Endothelial cell of umbilical vein (primary cell): ENCODE measurements at regions not wholly inside any gene's neighbourhood (a gene's known extent, or its start where the extent isn't known, plus 50 kb on each side); places are given as distances from the start of the nearest gene placed in this dataset.

Source experiments
- BruUV-seq: library from RNA; stranded (reverse); fragments of 400-500 nt; replicated peaks from 2 replicates; lab custom pipeline; 2021; lab: Mats Ljungman, UMichigan
- CTCF ChIA-PET: fragments of 300-600, 350-600 bp; sonication (Branson Sonifier 250); formaldehyde crosslinking; loops from one replicate; lab custom pipeline; 2021; ENCODE audit warnings: antibody characterized with exemption, inconsistent platforms; lab: Charles Lee
- POLR2A ChIA-PET: fragments of 300-600, 350-600 bp; sonication (Branson Sonifier 250); formaldehyde crosslinking; loops from one replicate; lab custom pipeline; 2021; ENCODE audit warnings: antibody characterized with exemption, inconsistent platforms; lab: Charles Lee
- DNase-seq: peaks from one replicate; pipeline ENCODE4 v3.0.0-alpha.2; 2011; ENCODE audit warnings: low read depth, low spot score
- FAIRE-seq: peaks from 2 replicates; lab custom pipeline; 2011; peaks lifted over from hg19 to GRCh38; lab: Jason Lieb, UNC
- H2AFZ ChIP-seq: 2 replicates; pipeline ENCODE4 v1.6.0; 2012; ENCODE audit warnings: low read depth, low read length, control low read depth, inconsistent platforms
- H3K27ac ChIP-seq: 2 replicates; pipeline ENCODE4 v1.5.1; 2011; ENCODE audit warnings: low read depth, mild to moderate bottlenecking, control low read depth, low read length, moderate library complexity; ENCODE audit not compliant: insufficient read depth
- H3K27me3 ChIP-seq, 2 experiments: 2 replicates each; pipeline versions ENCODE4 v1.6.0 to v1.6.1; 2011; ENCODE audit warnings: low read length in 2 of 2, mixed read lengths in 1 of 2; ENCODE audit not compliant: control insufficient read depth in 2 of 2, insufficient read depth in 2 of 2
- H3K36me3 ChIP-seq, 2 experiments: 2 replicates in 1 of 2; 3 replicates in 1 of 2; pipeline ENCODE4 v1.5.1; 2011; ENCODE audit warnings: low read length in 2 of 2, mild to moderate bottlenecking in 1 of 2, moderate library complexity in 1 of 2; ENCODE audit not compliant: control insufficient read depth in 2 of 2, insufficient read depth in 2 of 2; ENCODE audit errors: extremely low read depth in 1 of 2
- H3K4me1 ChIP-seq: 3 replicates; pipeline ENCODE4 v1.5.1; 2011; ENCODE audit warnings: mild to moderate bottlenecking, low read length; ENCODE audit not compliant: control insufficient read depth, insufficient read depth; ENCODE audit errors: extremely low read depth
- H3K4me2 ChIP-seq: 2 replicates; pipeline ENCODE4 v1.6.1; 2011; ENCODE audit warnings: low read length, control low read depth, mixed read lengths; ENCODE audit not compliant: insufficient read depth
- H3K4me3 ChIP-seq, 3 experiments: fragments of 200-600 bp in 1 of 3; sonication (generic), shearing (Covaris generic) in 1 of 3; replicated peaks in 1 of 3; 2 replicates each; pipeline ENCODE4 v1.5.1; 2011 to 2016; ENCODE audit warnings: control low read depth in 3 of 3, low read length in 3 of 3, mild to moderate bottlenecking in 2 of 3, inconsistent platforms in 1 of 3, low read depth in 1 of 3, moderate library complexity in 1 of 3; ENCODE audit not compliant: insufficient read depth in 1 of 3
- H3K79me2 ChIP-seq: 2 replicates; pipeline ENCODE4 v1.6.0; 2012; ENCODE audit warnings: low read length, inconsistent platforms; ENCODE audit not compliant: control insufficient read depth, insufficient read depth
- H3K9ac ChIP-seq: replicated peaks from 2 replicates; pipeline ENCODE3; 2011; ENCODE audit warnings: low read length, control low read depth; ENCODE audit not compliant: insufficient read depth; ENCODE audit errors: extremely low read depth
- H3K9me1 ChIP-seq: replicated peaks from 3 replicates; pipeline ENCODE4 v1.6.0; 2011; ENCODE audit warnings: mild to moderate bottlenecking, low read length; ENCODE audit not compliant: control insufficient read depth, insufficient read depth; ENCODE audit errors: extremely low read depth
- H3K9me3 ChIP-seq: replicated peaks from 2 replicates; pipeline ENCODE4 v1.5.1; 2012; ENCODE audit warnings: low read length, inconsistent platforms; ENCODE audit not compliant: control insufficient read depth, insufficient read depth
- H4K20me1 ChIP-seq: replicated peaks from 2 replicates; pipeline ENCODE3; 2011; ENCODE audit warnings: mild to moderate bottlenecking, low read length; ENCODE audit not compliant: control insufficient read depth, insufficient read depth; ENCODE audit errors: extremely low read depth
- CTCF ChIP-seq, 2 donors: IDR thresholded peaks; 1 replicate in 1 of 2; 2 replicates in 1 of 2; pipeline ENCODE4 v1.5.1; 2011; ENCODE audit warnings: low read length in 2 of 2, mild to moderate bottlenecking in 2 of 2, moderate library complexity in 2 of 2, control low read depth in 1 of 2, inconsistent platforms in 1 of 2, low read depth in 1 of 2; ENCODE audit not compliant: insufficient read depth in 1 of 2; ENCODE audit errors: extremely low read depth in 1 of 2
- EZH2 ChIP-seq: IDR thresholded peaks from 2 replicates; pipeline ENCODE4 v1.6.1; 2012; ENCODE audit warnings: borderline replicate concordance, low read depth, mild to moderate bottlenecking, moderate library complexity, low read length, inconsistent platforms; ENCODE audit not compliant: severe bottlenecking
- FOS ChIP-seq: IDR thresholded peaks from 2 replicates; pipeline ENCODE4 v1.6.1; 2011; ENCODE audit warnings: mild to moderate bottlenecking, low read length, moderate library complexity, borderline replicate concordance; ENCODE audit not compliant: insufficient read depth
- GATA2 ChIP-seq: IDR thresholded peaks from 2 replicates; pipeline ENCODE4 v1.7.0; 2011; ENCODE audit warnings: low read depth, mild to moderate bottlenecking, moderate library complexity, mixed read lengths, low read length; ENCODE audit not compliant: insufficient read length, insufficient read depth
- JUN ChIP-seq: IDR thresholded peaks from 2 replicates; pipeline ENCODE4 v1.6.1; 2011; ENCODE audit warnings: borderline replicate concordance, low read depth; ENCODE audit not compliant: insufficient read length, insufficient read depth
- MAX ChIP-seq: IDR thresholded peaks from 2 replicates; pipeline ENCODE4 v1.6.1; 2011; ENCODE audit not compliant: insufficient read depth, insufficient read length
- MYC ChIP-seq: IDR thresholded peaks from one replicate; pipeline ENCODE4 v1.6.1; 2011; ENCODE audit warnings: mild to moderate bottlenecking, low read depth, low read length
- POLR2A ChIP-seq: IDR thresholded peaks from 2 replicates; pipeline ENCODE4 v1.6.1; 2012; ENCODE audit warnings: low read depth, mild to moderate bottlenecking, control low read depth, low read length
- POLR2AphosphoS5 ChIP-seq: IDR thresholded peaks from 2 replicates; pipeline ENCODE4 v1.6.1; 2012; ENCODE audit warnings: low read depth, mild to moderate bottlenecking, control low read depth, low read length, moderate library complexity; ENCODE audit not compliant: insufficient read depth
- dilution Hi-C: fragments of 300-500 bp; cut with MboI; formaldehyde crosslinking; loops from one replicate; pipeline ENCODE4 v1.15.0; 2019; ENCODE audit warnings: low sequenced_read_pairs; ENCODE audit not compliant: extremely low pct_ligation_motif_present
- intact Hi-C: fragments of 100-400 bp; cut with micrococcal nuclease; formaldehyde crosslinking; loops from one replicate; pipeline ENCODE4 v1.10.0; 2022

GRCh38 chr1:109838838-109839240, 71.8 kb upstream of the CSF1 start:
- intact Hi-C loops (no loop called here), dilution Hi-C loops (no loop called here)
- Histone ChIP-seq H3K9ac (no peak overlapping the region), H3K27me3 (peaks cover 4 to 11% of the 10 kb centered on the region in 2 experiments), H3K27ac (no peak overlapping the region), H3K79me2 (no peaks in the 10 kb centered on the region), H3K9me3 (no peaks in the 10 kb centered on the region), H3K36me3 (no peaks in the 10 kb centered on the region), H3K4me3 (no peak overlapping the region), H3K4me2 (no peak overlapping the region), H3K4me1 (no peaks in the 10 kb centered on the region), H3K9me1 (no peaks in the 10 kb centered on the region), H2AFZ (no peak overlapping the region), H4K20me1 (no peaks in the 10 kb centered on the region)
- CTCF ChIA-PET, result interaction anchor here (1.2 kb wide), 1 partner anchor 53 kb away, joined by 3 read pairs; no protein-coding TSS in a partner anchor
- DNase-seq (no peak), FAIRE-seq (no peak)
- POLR2A ChIA-PET, result no interaction called here
- BruUV-seq, result no TSS peak
- no peak for TF ChIP-seq JUN
- no peak for TF ChIP-seq CTCF (IDR thresholded peaks at IDR 0.05; ENCODE audit: extremely low read depth in 1 of 2, insufficient read depth in 1 of 2, low read depth in 1 of 2, low read length in 2 of 2)
- no peak for TF ChIP-seq MAX
- TF ChIP-seq POLR2AphosphoS5, result no peak
- no peak for TF ChIP-seq EZH2
- TF ChIP-seq MYC, result no peak
- no peak for TF ChIP-seq POLR2A
- TF ChIP-seq FOS, result no peak
- TF ChIP-seq GATA2, result no peak
